GM18951 (cell line): ENCODE measurements at regions not wholly inside any gene's neighbourhood (a gene's known extent, or its start where the extent isn't known, plus 50 kb on each side); places are given as distances from the start of the nearest gene placed in this dataset.

Source experiments
- POLR2A ChIP-seq: IDR thresholded peaks from 4 replicates; pipeline ENCODE4 v1.6.1; 2011; ENCODE audit warnings: mild to moderate bottlenecking; ENCODE audit not compliant: insufficient read length, insufficient read depth; ENCODE audit errors: extremely low read depth
- in situ Hi-C: fragments of 300-500 bp; cut with MboI; formaldehyde crosslinking; loops from one replicate; pipeline ENCODE4 v1.12.0; 2022; ENCODE audit warnings: low sequenced_read_pairs, mixed read lengths, inconsistent platforms; ENCODE audit not compliant: unreplicated experiment

GRCh38 chr3:87614998-87615397 lies 338.6 kb upstream of the POU1F1 start:
- no peak for TF ChIP-seq POLR2A
- in situ Hi-C loops, result no loop called here

GRCh38 chr3:87607234-87607633 lies 330.9 kb upstream of the POU1F1 start:
- in situ Hi-C loops, result no loop called here
- TF ChIP-seq POLR2A, result no peak

GRCh38 chr3:87595798-87596197 lies 319.4 kb upstream of the POU1F1 start:
- TF ChIP-seq POLR2A, result no peak
- in situ Hi-C loops, result no loop called here

- in situ Hi-C loops, result no loop called here
- TF ChIP-seq POLR2A, result no peak
Measured at GRCh38 chr3:87581240-87581639, 304.9 kb upstream of the POU1F1 start.

GRCh38 chr3:87576752-87577151 lies 300.4 kb upstream of the POU1F1 start:
- no peak for TF ChIP-seq POLR2A
- in situ Hi-C loops, result no loop called here

- in situ Hi-C loops, result no loop called here
- TF ChIP-seq POLR2A, result no peak
Measured at GRCh38 chr3:87575550-87575949, 299.2 kb upstream of the POU1F1 start.

GRCh38 chr3:87568331-87568730 lies 291.9 kb upstream of the POU1F1 start:
- in situ Hi-C loops, result no loop called here
- TF ChIP-seq POLR2A, result no peak

GRCh38 chr3:87564438-87564837 lies 288.1 kb upstream of the POU1F1 start:
- in situ Hi-C loops, result no loop called here
- no peak for TF ChIP-seq POLR2A

- no peak for TF ChIP-seq POLR2A
Measured at GRCh38 chr3:87563712-87564111, 287.3 kb upstream of the POU1F1 start.

GRCh38 chr3:87558492-87558891 lies 282.1 kb upstream of the POU1F1 start:
- in situ Hi-C loops, result no loop called here
- TF ChIP-seq POLR2A, result no peak

More at GRCh38 chr3:87563712-87564111, 287.3 kb upstream of the POU1F1 start:
- in situ Hi-C loops, result no loop called here

- in situ Hi-C loops, result no loop called here
Measured at GRCh38 chr3:87555290-87555689, 278.9 kb upstream of the POU1F1 start.

GRCh38 chr3:87553058-87553457 lies 276.7 kb upstream of the POU1F1 start:
- in situ Hi-C loops, result no loop called here
- TF ChIP-seq POLR2A, result no peak

More at GRCh38 chr3:87555290-87555689, 278.9 kb upstream of the POU1F1 start:
- no peak for TF ChIP-seq POLR2A

GRCh38 chr3:87550892-87551291 lies 274.5 kb upstream of the POU1F1 start:
- no peak for TF ChIP-seq POLR2A
- in situ Hi-C loops, result no loop called here

GRCh38 chr3:87549208-87549607 lies 272.8 kb upstream of the POU1F1 start:
- TF ChIP-seq POLR2A, result no peak
- in situ Hi-C loops, result no loop called here

- in situ Hi-C loops, result no loop called here
- no peak for TF ChIP-seq POLR2A
Measured at GRCh38 chr3:87548271-87548670, 271.9 kb upstream of the POU1F1 start.
